RWPE1 (cell line): ENCODE measurements at regions not wholly inside any gene's neighbourhood (a gene's known extent, or its start where the extent isn't known, plus 50 kb on each side); places are given as distances from the start of the nearest gene placed in this dataset.

Experiments
- CTCF ChIA-PET: fragments of 350-600 bp; sonication (Branson Sonifier 250); formaldehyde crosslinking; extraction: SDS; loops from one replicate; lab custom pipeline; 2021; lab: Yijun Ruan, JAX
- POLR2A ChIA-PET: fragments of 400-600 bp; formaldehyde crosslinking; extraction: SDS; loops from one replicate; lab custom pipeline; 2020; ENCODE audit warnings: antibody characterized with exemption; ENCODE audit not compliant: low non-redundant PET; lab: Yijun Ruan, JAX
- DNase-seq: peaks from one replicate; pipeline ENCODE4 v3.0.0; 2012; ENCODE audit warnings: low spot score
- H3K27ac ChIP-seq: fragments of 450-650 bp; 2 replicates; pipeline ENCODE4 v1.5.1; 2017
- TF ChIP-seq, protein P1 (sequence below): fragments of 450-650 bp; conservative IDR thresholded peaks from 2 replicates; pipeline ENCODE4 v1.5.1; 2017; ENCODE audit warnings: low read depth, mild to moderate bottlenecking

- CTCF ChIA-PET: no interaction called here
- POLR2A ChIA-PET: no interaction called here
Observed at GRCh38 chr4:45399116-45399515, 672.8 kb upstream of the GNPDA2 start.

GRCh38 chr4:45385306-45385705 lies 659.0 kb upstream of the GNPDA2 start:
- ChIA-PET POLR2A (no interaction called here), CTCF (interaction anchor here (0.5 kb wide), 1 partner anchor 21 kb away, joined by 3 read pairs; no protein-coding TSS in a partner anchor)
- TF ChIP-seq, protein P1, sequence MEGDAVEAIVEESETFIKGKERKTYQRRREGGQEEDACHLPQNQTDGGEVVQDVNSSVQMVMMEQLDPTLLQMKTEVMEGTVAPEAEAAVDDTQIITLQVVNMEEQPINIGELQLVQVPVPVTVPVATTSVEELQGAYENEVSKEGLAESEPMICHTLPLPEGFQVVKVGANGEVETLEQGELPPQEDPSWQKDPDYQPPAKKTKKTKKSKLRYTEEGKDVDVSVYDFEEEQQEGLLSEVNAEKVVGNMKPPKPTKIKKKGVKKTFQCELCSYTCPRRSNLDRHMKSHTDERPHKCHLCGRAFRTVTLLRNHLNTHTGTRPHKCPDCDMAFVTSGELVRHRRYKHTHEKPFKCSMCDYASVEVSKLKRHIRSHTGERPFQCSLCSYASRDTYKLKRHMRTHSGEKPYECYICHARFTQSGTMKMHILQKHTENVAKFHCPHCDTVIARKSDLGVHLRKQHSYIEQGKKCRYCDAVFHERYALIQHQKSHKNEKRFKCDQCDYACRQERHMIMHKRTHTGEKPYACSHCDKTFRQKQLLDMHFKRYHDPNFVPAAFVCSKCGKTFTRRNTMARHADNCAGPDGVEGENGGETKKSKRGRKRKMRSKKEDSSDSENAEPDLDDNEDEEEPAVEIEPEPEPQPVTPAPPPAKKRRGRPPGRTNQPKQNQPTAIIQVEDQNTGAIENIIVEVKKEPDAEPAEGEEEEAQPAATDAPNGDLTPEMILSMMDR: no peak
- no peak overlapping the region for H3K27ac ChIP-seq
- no peak for DNase-seq

More at GRCh38 chr4:45399116-45399515, 672.8 kb upstream of the GNPDA2 start:
- DNase-seq: no peak
- TF ChIP-seq, protein P1: no peak
- no peak overlapping the region for H3K27ac ChIP-seq

DNA sequence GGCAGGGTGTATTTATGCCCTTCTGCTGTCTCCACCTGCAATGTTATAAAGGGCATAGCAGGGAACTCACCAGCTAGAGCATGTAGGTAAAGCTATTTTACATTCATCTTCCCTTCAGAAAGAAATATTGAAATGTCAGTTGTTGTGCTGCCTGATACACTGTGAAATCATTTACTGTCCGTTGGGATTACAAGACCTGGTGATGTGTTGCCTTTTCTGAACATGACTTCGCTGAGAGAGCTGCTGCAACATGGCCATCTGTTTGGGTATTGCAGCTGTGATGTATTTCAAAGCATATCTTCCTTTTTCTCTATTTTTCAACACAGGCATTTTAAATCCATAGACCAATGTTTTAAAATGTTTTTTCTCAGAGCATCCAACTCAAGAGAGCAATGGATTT lies 644.1 kb upstream of the GNPDA2 start:
- ChIA-PET CTCF (no interaction called here), POLR2A (no interaction called here)
- DNase-seq: no peak
- TF ChIP-seq, protein P1: no peak
- H3K27ac ChIP-seq: no peak overlapping the region

- POLR2A ChIA-PET: no interaction called here
- TF ChIP-seq, protein P1: no peak
- CTCF ChIA-PET: interaction anchor here (0.5 kb wide), 1 partner anchor 303 kb away, joined by 3 read pairs; no protein-coding TSS in a partner anchor
- H3K27ac ChIP-seq: no peak overlapping the region
- no peak for DNase-seq
Observed at GRCh38 chr4:45368832-45369231, 642.5 kb upstream of the GNPDA2 start.

DNA sequence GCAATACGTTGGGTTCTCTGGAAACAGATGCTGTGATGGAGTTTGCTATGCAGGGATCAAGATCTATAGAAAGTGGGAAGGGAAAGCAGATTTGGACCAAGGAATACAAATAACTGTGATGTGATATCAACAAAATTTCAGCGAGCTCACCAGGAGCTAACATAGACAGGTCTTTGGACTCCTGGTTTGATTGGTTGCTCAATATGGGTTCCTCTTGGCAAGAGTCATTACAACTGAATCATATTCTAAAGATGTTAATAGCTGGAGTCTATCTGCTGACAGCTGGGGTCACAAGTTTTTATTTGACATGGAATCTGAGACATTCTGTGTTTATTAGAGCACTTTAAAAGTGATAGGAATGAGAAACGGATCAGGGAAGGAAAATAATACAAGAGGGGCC lies 637.6 kb upstream of the GNPDA2 start:
- H3K27ac ChIP-seq: no peak overlapping the region
- TF ChIP-seq, protein P1: no peak
- no peak for DNase-seq
- ChIA-PET POLR2A (no interaction called here), CTCF (no interaction called here)

- POLR2A ChIA-PET: no interaction called here
- no peak overlapping the region for H3K27ac ChIP-seq
- no peak for DNase-seq
- TF ChIP-seq, protein P1: no peak
- CTCF ChIA-PET: no interaction called here
Observed at GRCh38 chr4:45358573-45359506, 632.5 kb upstream of the GNPDA2 start.
